ENCODE measurements at regions not wholly inside any gene's neighbourhood (a gene's known extent, or its start where the extent isn't known, plus 50 kb on each side); places are given as distances from the start of the nearest gene placed in this dataset.

GRCh38 chr1:219483530-219483929 is 129.4 kb downstream of the ZC3H11B start:
- Histone ChIP-seq H3K4me3 (no peak overlapping the region), H3K27ac (no peak overlapping the region)

GRCh38 chr1:219480011-219480410 is 132.9 kb downstream of the ZC3H11B start:
- H3K27ac ChIP-seq: no peak overlapping the region
- H3K4me3 ChIP-seq: no peak overlapping the region

GRCh38 chr1:219478811-219479210 is 134.1 kb downstream of the ZC3H11B start:
- no peak overlapping the region for H3K4me3 ChIP-seq

GRCh38 chr1:219477861-219478260 is 135.0 kb downstream of the ZC3H11B start:
- H3K4me3 ChIP-seq: no peak overlapping the region
- no peak overlapping the region for H3K27ac ChIP-seq

More at GRCh38 chr1:219478811-219479210, 134.1 kb downstream of the ZC3H11B start:
- H3K27ac ChIP-seq: no peak overlapping the region

- Histone ChIP-seq H3K27ac (no peak overlapping the region), H3K4me3 (no peak overlapping the region)
Measured at GRCh38 chr1:219476716-219477115, 136.2 kb downstream of the ZC3H11B start.

- Histone ChIP-seq H3K4me3 (no peak overlapping the region), H3K27ac (no peak overlapping the region)
Measured at GRCh38 chr1:219476116-219476515, 136.8 kb downstream of the ZC3H11B start.

GRCh38 chr1:219472596-219472995 is 140.3 kb downstream of the ZC3H11B start:
- Histone ChIP-seq H3K27ac (no peak overlapping the region), H3K4me3 (no peak overlapping the region)

- H3K27ac ChIP-seq: peak overlapping the region in 3 of 21 experiments; percentile 10 to 29 (median 27)
- no peak overlapping the region for H3K4me3 ChIP-seq
Measured at GRCh38 chr1:219467524-219467923, 145.4 kb downstream of the ZC3H11B start.

GRCh38 chr1:219466766-219467165 is 146.1 kb downstream of the ZC3H11B start:
- peak overlapping the region in 1 of 21 experiments; percentile 10 for H3K27ac ChIP-seq

GRCh38 chr1:219465212-219466093 is 147.5 kb downstream of the ZC3H11B start:
- H3K4me3 ChIP-seq: no peak overlapping the region
- H3K27ac ChIP-seq: peak overlapping the region in 14 of 21 experiments; percentile 8 to 86 (median 58)

More at GRCh38 chr1:219466766-219467165, 146.1 kb downstream of the ZC3H11B start:
- H3K4me3 ChIP-seq: no peak overlapping the region

- Histone ChIP-seq H3K27ac (peak overlapping the region in 11 of 21 experiments; percentile 32 to 86 (median 71)), H3K4me3 (no peak overlapping the region)
Measured at GRCh38 chr1:219463636-219464035, 149.3 kb downstream of the ZC3H11B start.

GRCh38 chr1:219461981-219462400 is 150.9 kb downstream of the ZC3H11B start:
- no peak overlapping the region for H3K4me3 ChIP-seq
- H3K27ac ChIP-seq: peak overlapping the region in 16 of 21 experiments; percentile 0 to 87 (median 70)

- peak overlapping the region in 20 of 21 experiments; percentile 5 to 87 (median 68) for H3K27ac ChIP-seq
- H3K4me3 ChIP-seq: no peak overlapping the region
Measured at GRCh38 chr1:219460896-219461815, 151.7 kb downstream of the ZC3H11B start.

GRCh38 chr1:219460081-219460895 is 152.6 kb downstream of the ZC3H11B start:
- H3K4me3 ChIP-seq: no peak overlapping the region
- H3K27ac ChIP-seq: peak overlapping the region in 19 of 21 experiments; percentile 5 to 87 (median 69)

GRCh38 chr1:219459351-219460080 is 153.4 kb downstream of the ZC3H11B start:
- no peak overlapping the region for H3K4me3 ChIP-seq
- peak overlapping the region; percentile 5 to 87 (median 66) for H3K27ac ChIP-seq

GRCh38 chr1:219446288-219446687 is 166.6 kb downstream of the ZC3H11B start:
- Histone ChIP-seq H3K4me3 (no peak overlapping the region), H3K27ac (no peak overlapping the region)

- H3K27ac ChIP-seq: no peak overlapping the region
- H3K4me3 ChIP-seq: no peak overlapping the region
Measured at GRCh38 chr1:219445864-219446263, 167.0 kb downstream of the ZC3H11B start.

GRCh38 chr1:219444474-219444873 is 168.4 kb downstream of the ZC3H11B start:
- Histone ChIP-seq H3K4me3 (no peak overlapping the region), H3K27ac (no peak overlapping the region)

GRCh38 chr1:219443763-219444162 is 169.1 kb downstream of the ZC3H11B start:
- Histone ChIP-seq H3K4me3 (no peak overlapping the region), H3K27ac (no peak overlapping the region)
